ENCODE measurements at regions not wholly inside any gene's neighbourhood (a gene's known extent, or its start where the extent isn't known, plus 50 kb on each side); places are given as distances from the start of the nearest gene placed in this dataset.
"Not testable (repeated sequence)": the region's sequence is repeated elsewhere in the genome, so short reads cannot be mapped to it uniquely, and the experiment has no call there.

GRCh38 chr15:77944002-77944867 lies 133.3 kb downstream of the TBC1D2B start:
- peak; percentile 12 for DNase-seq (ENCODE audit: low read depth)

GRCh38 chr15:77942611-77943211 lies 134.8 kb downstream of the TBC1D2B start:
- DNase-seq (ENCODE audit: low read depth): no peak

GRCh38 chr15:77941090-77941827 lies 136.3 kb downstream of the TBC1D2B start:
- DNase-seq (ENCODE audit: low read depth): not testable (repeated sequence)

GRCh38 chr15:77940381-77940947 lies 137.0 kb downstream of the TBC1D2B start:
- DNase-seq (ENCODE audit: low read depth): no peak

GRCh38 chr15:77939851-77940250 lies 137.7 kb downstream of the TBC1D2B start:
- no peak for DNase-seq (ENCODE audit: low read depth)

GRCh38 chr15:77939026-77939425 lies 138.5 kb downstream of the TBC1D2B start:
- DNase-seq (ENCODE audit: low read depth): not testable (repeated sequence)

- not testable (repeated sequence) for DNase-seq (ENCODE audit: low read depth)
Measured at GRCh38 chr15:77938546-77938945, 139.0 kb downstream of the TBC1D2B start.

GRCh38 chr15:77936567-77936966 lies 140.9 kb downstream of the TBC1D2B start:
- DNase-seq (ENCODE audit: low read depth): not testable (repeated sequence)

GRCh38 chr15:77934516-77934915 lies 143.0 kb downstream of the TBC1D2B start:
- not testable (repeated sequence) for DNase-seq (ENCODE audit: low read depth)

- not testable (repeated sequence) for DNase-seq (ENCODE audit: low read depth)
Measured at GRCh38 chr15:77930907-77931306, 146.6 kb downstream of the TBC1D2B start.

GRCh38 chr15:77930490-77930889 lies 147.0 kb downstream of the TBC1D2B start:
- not testable (repeated sequence) for DNase-seq (ENCODE audit: low read depth)

- not testable (repeated sequence) for DNase-seq (ENCODE audit: low read depth)
Measured at GRCh38 chr15:77926789-77927188, 150.7 kb downstream of the TBC1D2B start.

- DNase-seq (ENCODE audit: low read depth): not testable (repeated sequence)
Measured at GRCh38 chr15:77926296-77926695, 151.2 kb downstream of the TBC1D2B start.

GRCh38 chr15:77925101-77925500 lies 152.4 kb downstream of the TBC1D2B start:
- DNase-seq (ENCODE audit: low read depth): not testable (repeated sequence)

GRCh38 chr15:77921664-77922063 lies 155.8 kb downstream of the TBC1D2B start:
- DNase-seq (ENCODE audit: low read depth): no peak

GRCh38 chr15:77916966-77917635 lies 160.4 kb downstream of the TBC1D2B start:
- DNase-seq (ENCODE audit: low read depth): not testable (repeated sequence)

- not testable (repeated sequence) for DNase-seq (ENCODE audit: low read depth)
Measured at GRCh38 chr15:77915961-77916330, 161.6 kb downstream of the TBC1D2B start.

GRCh38 chr15:77915261-77915960 lies 162.1 kb downstream of the TBC1D2B start:
- DNase-seq (ENCODE audit: low read depth): no peak

GRCh38 chr15:77914531-77914930 lies 163.0 kb downstream of the TBC1D2B start:
- not testable (repeated sequence) for DNase-seq (ENCODE audit: low read depth)

- DNase-seq (ENCODE audit: low read depth): peak; percentile 51
Measured at GRCh38 chr15:77910030-77910911, 167.2 kb downstream of the TBC1D2B start.

Data from stimulated activated CD8-positive, alpha-beta memory T cell treated with anti-CD3 and anti-CD28 coated beads, Interleukin-12 subunit alpha, Interleukin-12 subunit beta, amount 100 ng/mL, for 1 hour (primary cell).